OCI-LY1 (cell line): ENCODE measurements at regions not wholly inside any gene's neighbourhood (a gene's known extent, or its start where the extent isn't known, plus 50 kb on each side); places are given as distances from the start of the nearest gene placed in this dataset.

Experiments
- H2AFZ ChIP-seq: fragments of 200-600 bp; sonication (generic), shearing (Covaris generic); 2 replicates; pipeline ENCODE4 v1.6.0; 2014; ENCODE audit warnings: antibody characterized with exemption, mild to moderate bottlenecking, low read length
- H3F3A ChIP-seq: fragments of 200-600 bp; sonication (generic), shearing (Covaris generic); 2 replicates; pipeline ENCODE4 v1.6.0; 2014; ENCODE audit warnings: mild to moderate bottlenecking, antibody characterized with exemption, low read length, moderate library complexity; ENCODE audit not compliant: insufficient read depth
- H3K27ac ChIP-seq: fragments of 200-600 bp; sonication (generic); 2 replicates; pipeline ENCODE4 v1.5.1; 2014; ENCODE audit warnings: low read length, mixed run types, mild to moderate bottlenecking, low read depth; ENCODE audit not compliant: poor library complexity, severe bottlenecking
- H3K27me3 ChIP-seq: fragments of 200-600 bp; sonication (generic); 2 replicates; pipeline ENCODE4 v1.6.0; 2014; ENCODE audit warnings: antibody characterized with exemption, mild to moderate bottlenecking, low read length, moderate library complexity; ENCODE audit not compliant: insufficient read depth
- H3K36me3 ChIP-seq: fragments of 200-600 bp; sonication (generic); 2 replicates; pipeline ENCODE4 v1.6.1; 2014; ENCODE audit warnings: mild to moderate bottlenecking, antibody characterized with exemption, low read length, moderate library complexity, mixed read lengths; ENCODE audit not compliant: insufficient read depth
- H3K4me1 ChIP-seq: fragments of 200-600 bp; sonication (generic); 2 replicates; pipeline ENCODE4 v1.5.1; 2014; ENCODE audit warnings: mild to moderate bottlenecking, low read length, moderate library complexity; ENCODE audit not compliant: insufficient read depth, severe bottlenecking
- H3K4me2 ChIP-seq: fragments of 200-600 bp; sonication (generic), shearing (Covaris generic); 2 replicates; pipeline ENCODE4 v1.6.1; 2014; ENCODE audit warnings: low read length
- H3K4me3 ChIP-seq: fragments of 200-600 bp; sonication (generic); 2 replicates; pipeline ENCODE4 v1.5.1; 2014; ENCODE audit warnings: low read length, low read depth, mild to moderate bottlenecking, mixed read lengths; ENCODE audit not compliant: poor library complexity, severe bottlenecking
- H3K79me2 ChIP-seq: fragments of 200-600 bp; shearing (Covaris generic); 2 replicates; pipeline ENCODE4 v1.6.1; 2016; ENCODE audit warnings: mixed run types, low read length, mixed read lengths; ENCODE audit not compliant: insufficient read depth
- H3K9ac ChIP-seq: fragments of 200-600 bp; sonication (generic), shearing (Covaris generic); 2 replicates; pipeline ENCODE4 v1.6.1; 2014; ENCODE audit warnings: mild to moderate bottlenecking, low read length, mixed read lengths
- H3K9me2 ChIP-seq: fragments of 200-600 bp; sonication (generic), shearing (Covaris generic); 2 replicates; pipeline ENCODE4 v1.6.1; 2014; ENCODE audit warnings: low read depth, mild to moderate bottlenecking, low read length, mixed read lengths
- H3K9me3 ChIP-seq: fragments of 200-600 bp; shearing (Covaris generic); 2 replicates; pipeline ENCODE4 v1.6.1; 2014; ENCODE audit warnings: low read length, mixed read lengths
- H4K20me1 ChIP-seq: fragments of 200-600 bp; sonication (generic), shearing (Covaris generic); 2 replicates; pipeline ENCODE4 v1.6.0; 2016; ENCODE audit warnings: mild to moderate bottlenecking, low read length; ENCODE audit not compliant: insufficient read depth
- EZH2 ChIP-seq: fragments of 200-600 bp; sonication (generic), shearing (Covaris generic); IDR thresholded peaks from 2 replicates; pipeline ENCODE4 v1.8.0; 2017; ENCODE audit warnings: borderline replicate concordance, mixed run types, mild to moderate bottlenecking, antibody characterized with exemption, low read length, moderate library complexity, mixed read lengths
- TF ChIP-seq, protein P1 (sequence below): fragments of 200-600 bp; sonication (generic), shearing (Covaris generic); IDR thresholded peaks from 2 replicates; pipeline ENCODE4 v1.5.1; 2017; ENCODE audit warnings: mild to moderate bottlenecking, antibody characterized with exemption, low read length, moderate library complexity, mixed read lengths

DNA sequence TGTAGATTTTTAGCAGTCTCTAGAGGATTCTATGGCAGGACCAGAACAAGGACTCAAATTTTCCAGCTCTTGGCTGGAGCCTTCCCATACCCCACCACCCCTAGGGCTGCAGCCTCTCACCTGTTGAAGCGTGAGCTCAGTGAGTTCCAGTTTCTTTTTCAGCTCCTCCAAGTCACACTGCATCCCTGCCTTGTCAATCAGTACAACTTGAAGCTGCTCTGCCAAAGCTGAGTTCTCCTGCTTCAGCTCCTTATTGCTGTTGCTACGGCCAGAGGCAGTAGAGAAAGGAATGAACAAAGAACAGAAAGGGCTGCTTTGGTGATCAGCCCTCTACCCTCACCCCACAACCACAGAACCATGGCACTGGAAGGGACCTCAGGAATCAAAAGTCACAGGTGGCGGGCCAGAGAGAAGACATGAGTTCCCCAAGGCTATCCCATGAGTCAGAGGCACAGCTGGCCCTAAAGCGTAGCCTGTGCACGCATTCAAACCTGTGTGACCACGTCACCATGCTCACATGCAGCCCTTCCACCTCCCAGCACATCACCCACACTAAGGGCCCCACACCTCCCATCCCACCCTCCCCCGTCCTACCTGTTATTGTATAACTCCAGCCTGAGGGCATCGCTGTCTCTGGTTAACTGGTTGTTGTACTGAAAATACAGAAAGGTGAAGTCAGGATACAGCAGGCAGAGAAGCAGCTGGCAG lies 83.3 kb upstream of the C2CD4B start:
- Histone ChIP-seq H3K4me3 (no peak overlapping the region), H3K27me3 (no peaks in the 10 kb centered on the region), H3K36me3 (no peaks in the 10 kb centered on the region), H3K9me3 (no peaks in the 10 kb centered on the region), H3K27ac (no peak overlapping the region), H3K4me1 (no peaks in the 10 kb centered on the region), H3K9ac (no peak overlapping the region), H4K20me1 (no peaks in the 10 kb centered on the region), H3K79me2 (no peaks in the 10 kb centered on the region), H3F3A (no peaks in the 10 kb centered on the region), H2AFZ (no peak overlapping the region), H3K9me2 (no peaks in the 10 kb centered on the region), H3K4me2 (no peak overlapping the region)
- no peak for TF ChIP-seq EZH2
- TF ChIP-seq, protein P1, sequence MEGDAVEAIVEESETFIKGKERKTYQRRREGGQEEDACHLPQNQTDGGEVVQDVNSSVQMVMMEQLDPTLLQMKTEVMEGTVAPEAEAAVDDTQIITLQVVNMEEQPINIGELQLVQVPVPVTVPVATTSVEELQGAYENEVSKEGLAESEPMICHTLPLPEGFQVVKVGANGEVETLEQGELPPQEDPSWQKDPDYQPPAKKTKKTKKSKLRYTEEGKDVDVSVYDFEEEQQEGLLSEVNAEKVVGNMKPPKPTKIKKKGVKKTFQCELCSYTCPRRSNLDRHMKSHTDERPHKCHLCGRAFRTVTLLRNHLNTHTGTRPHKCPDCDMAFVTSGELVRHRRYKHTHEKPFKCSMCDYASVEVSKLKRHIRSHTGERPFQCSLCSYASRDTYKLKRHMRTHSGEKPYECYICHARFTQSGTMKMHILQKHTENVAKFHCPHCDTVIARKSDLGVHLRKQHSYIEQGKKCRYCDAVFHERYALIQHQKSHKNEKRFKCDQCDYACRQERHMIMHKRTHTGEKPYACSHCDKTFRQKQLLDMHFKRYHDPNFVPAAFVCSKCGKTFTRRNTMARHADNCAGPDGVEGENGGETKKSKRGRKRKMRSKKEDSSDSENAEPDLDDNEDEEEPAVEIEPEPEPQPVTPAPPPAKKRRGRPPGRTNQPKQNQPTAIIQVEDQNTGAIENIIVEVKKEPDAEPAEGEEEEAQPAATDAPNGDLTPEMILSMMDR: no peak

DNA sequence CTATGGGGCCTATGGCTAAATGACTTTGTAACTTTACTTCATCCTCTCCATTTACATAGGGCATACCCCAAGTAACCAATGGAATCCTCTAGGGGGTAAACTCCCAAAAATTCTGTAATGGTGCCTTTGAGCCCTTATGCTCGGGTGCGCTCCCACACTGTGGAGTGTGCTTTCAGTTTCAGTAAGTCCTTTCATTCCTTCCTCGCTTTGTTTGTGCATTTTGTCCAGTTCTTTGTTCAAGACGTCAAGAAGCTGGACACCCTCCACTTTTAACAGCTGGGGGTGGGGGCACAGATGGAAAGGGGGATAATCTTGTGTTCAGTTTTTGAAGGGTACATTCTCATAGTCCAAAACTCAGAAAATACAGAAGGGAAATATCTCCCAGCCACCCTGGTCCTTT lies 84.4 kb upstream of the C2CD4B start:
- TF ChIP-seq, protein P1: no peak
- TF ChIP-seq EZH2: no peak
- H3K9me2 ChIP-seq: no peaks in the 10 kb centered on the region
- H3K79me2 ChIP-seq: no peaks in the 10 kb centered on the region
- H2AFZ ChIP-seq: no peak overlapping the region
- H3F3A ChIP-seq: no peaks in the 10 kb centered on the region
- H4K20me1 ChIP-seq: no peaks in the 10 kb centered on the region
- no peaks in the 10 kb centered on the region for H3K9me3 ChIP-seq
- no peak overlapping the region for H3K4me2 ChIP-seq
- H3K27ac ChIP-seq: no peak overlapping the region
- no peak overlapping the region for H3K9ac ChIP-seq
- H3K27me3 ChIP-seq: no peaks in the 10 kb centered on the region
- H3K4me3 ChIP-seq: no peak overlapping the region
- H3K36me3 ChIP-seq: no peaks in the 10 kb centered on the region
- H3K4me1 ChIP-seq: no peaks in the 10 kb centered on the region

DNA sequence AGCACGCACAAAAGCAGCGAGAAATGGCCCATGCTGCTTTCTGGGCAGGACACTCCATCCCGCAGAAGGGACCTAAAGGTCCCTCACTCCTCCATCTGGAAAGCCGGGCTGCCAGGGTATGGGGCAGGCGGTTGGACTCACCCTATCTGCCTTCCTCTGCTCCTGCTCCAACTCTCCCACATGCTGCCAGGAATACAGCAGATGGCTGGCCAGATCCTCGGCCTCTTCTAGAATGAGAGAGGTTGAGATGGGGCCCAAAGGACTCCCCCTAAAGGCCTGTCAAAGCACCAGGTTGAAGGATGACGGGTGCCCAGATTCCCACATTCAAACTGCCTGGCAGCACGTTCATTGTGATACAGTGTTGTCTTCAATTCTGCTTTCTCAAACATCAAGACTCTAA lies 85.1 kb upstream of the C2CD4B start:
- Histone ChIP-seq H3K36me3 (no peaks in the 10 kb centered on the region), H3K4me3 (no peak overlapping the region), H3F3A (no peaks in the 10 kb centered on the region), H3K9me2 (no peaks in the 10 kb centered on the region), H3K79me2 (no peaks in the 10 kb centered on the region), H2AFZ (no peak overlapping the region), H3K4me1 (no peaks in the 10 kb centered on the region), H3K27ac (no peak overlapping the region), H4K20me1 (no peaks in the 10 kb centered on the region), H3K9me3 (no peaks in the 10 kb centered on the region), H3K4me2 (no peak overlapping the region), H3K9ac (no peak overlapping the region), H3K27me3 (no peaks in the 10 kb centered on the region)
- no peak for TF ChIP-seq EZH2
- TF ChIP-seq, protein P1: no peak
